ENCODE measurements at regions not wholly inside any gene's neighbourhood (a gene's known extent, or its start where the extent isn't known, plus 50 kb on each side); places are given as distances from the start of the nearest gene placed in this dataset.

GRCh38 chr18:40326985-40327384 lies 1628.0 kb upstream of the PIK3C3 start:
- TF ChIP-seq CTCF (IDR thresholded peaks at IDR 0.05): no peak
- TF ChIP-seq POLR2A (IDR thresholded peaks at IDR 0.05): no peak
